Hepatocyte (in vitro differentiated cells): ENCODE measurements at regions not wholly inside any gene's neighbourhood (a gene's known extent, or its start where the extent isn't known, plus 50 kb on each side); places are given as distances from the start of the nearest gene placed in this dataset.

Experiments used
- DNase-seq: peaks from one replicate; pipeline ENCODE4 v3.0.0-alpha.2; 2016; ENCODE audit warnings: low spot score
- H2AFZ ChIP-seq: fragments of 200-600 bp; sonication (generic); 2 replicates; pipeline ENCODE4 v1.6.0; 2016; ENCODE audit warnings: antibody characterized with exemption, mild to moderate bottlenecking
- H3K27ac ChIP-seq: fragments of 200-600 bp; sonication (generic); 2 replicates; pipeline ENCODE4 v1.5.1; 2016; ENCODE audit warnings: mild to moderate bottlenecking
- H3K27me3 ChIP-seq: fragments of 200-600 bp; sonication (generic); 2 replicates; pipeline ENCODE4 v1.6.1; 2016
- H3K36me3 ChIP-seq: fragments of 200-600 bp; sonication (generic); replicated peaks from 2 replicates; pipeline ENCODE4 v1.5.1; 2016; ENCODE audit warnings: low read depth; ENCODE audit not compliant: insufficient read depth
- H3K4me1 ChIP-seq: fragments of 200-600 bp; sonication (generic); 2 replicates; pipeline ENCODE4 v1.5.1; 2016; ENCODE audit warnings: mild to moderate bottlenecking, moderate library complexity; ENCODE audit not compliant: insufficient read depth
- H3K4me2 ChIP-seq: fragments of 200-600 bp; sonication (generic); 2 replicates; pipeline ENCODE4 v1.6.0; 2016
- H3K4me3 ChIP-seq: fragments of 200-600 bp; sonication (generic); 2 replicates; pipeline ENCODE4 v1.5.1; 2016; ENCODE audit warnings: mild to moderate bottlenecking
- H3K79me2 ChIP-seq: fragments of 200-600 bp; sonication (generic); 2 replicates; pipeline ENCODE4 v1.6.0; 2017; ENCODE audit warnings: mild to moderate bottlenecking
- H3K9me2 ChIP-seq: fragments of 200-600 bp; sonication (generic); replicated peaks from 2 replicates; pipeline ENCODE4 v1.6.0; 2017; ENCODE audit warnings: mild to moderate bottlenecking; ENCODE audit not compliant: insufficient read depth
- H3K9me3 ChIP-seq: fragments of 200-600 bp; sonication (generic); 2 replicates; pipeline ENCODE4 v1.5.1; 2016; ENCODE audit warnings: low read depth, mild to moderate bottlenecking
- H4K20me1 ChIP-seq: fragments of 200-600 bp; sonication (generic); 2 replicates; pipeline ENCODE4 v1.6.0; 2016; ENCODE audit warnings: mild to moderate bottlenecking; ENCODE audit not compliant: insufficient read depth, poor library complexity, severe bottlenecking
- CTCF ChIP-seq: fragments of 200-600 bp; sonication (generic); IDR thresholded peaks from 2 replicates; pipeline ENCODE4 v1.5.1; 2016; ENCODE audit warnings: antibody characterized with exemption, mild to moderate bottlenecking; ENCODE audit not compliant: poor library complexity
- EZH2 ChIP-seq: fragments of 200-600 bp; sonication (generic); IDR thresholded peaks from 2 replicates; pipeline ENCODE4 v1.6.1; 2016; ENCODE audit warnings: antibody characterized with exemption, mild to moderate bottlenecking, borderline replicate concordance
- EZH2phosphoT487 ChIP-seq: fragments of 200-600 bp; sonication (generic); IDR thresholded peaks from one replicate; pipeline ENCODE4 v1.6.1; 2018; ENCODE audit warnings: antibody characterized with exemption, mild to moderate bottlenecking, low read depth, moderate library complexity; ENCODE audit not compliant: unreplicated experiment, severe bottlenecking
- WGBS: methylation state at CpG from one replicate; pipeline ENCODE4 v1.1.6; 2016; ENCODE audit warnings: low lambda C conversion rate; ENCODE audit errors: missing lambda C conversion rate; 5-methylcytosine and 5-hydroxymethylcytosine counted together

GRCh38 chr9:34810187-34810524 is 100.2 kb upstream of the CCL21 start:
- Histone ChIP-seq H3K9me3 (no peaks in the 10 kb centered on the region), H3K4me1 (no peaks in the 10 kb centered on the region), H3K4me2 (peak overlapping the region; percentile 69), H3K79me2 (no peaks in the 10 kb centered on the region), H2AFZ (no peak overlapping the region), H3K4me3 (no peak overlapping the region), H4K20me1 (no peaks in the 10 kb centered on the region), H3K36me3 (no peaks in the 10 kb centered on the region), H3K9me2 (no peaks in the 10 kb centered on the region), H3K27me3 (peaks cover 58% of the 10 kb centered on the region), H3K27ac (no peak overlapping the region)
- DNase-seq: no peak
- TF ChIP-seq EZH2phosphoT487 (no peak), EZH2 (no peak), CTCF (no peak)
- WGBS: 94% methylated on average over 10 of the region's 14 CpGs

GRCh38 chr9:34809504-34810186 is 99.7 kb upstream of the CCL21 start:
- peak overlapping the region; percentile 69 for H3K4me2 ChIP-seq

GRCh38 chr9:34802916-34803315 is 93.0 kb upstream of the CCL21 start:
- Histone ChIP-seq H2AFZ (no peak overlapping the region), H3K79me2 (no peaks in the 10 kb centered on the region), H3K4me3 (no peak overlapping the region), H3K27me3 (peaks cover 12% of the 10 kb centered on the region), H3K27ac (no peak overlapping the region), H3K9me3 (no peaks in the 10 kb centered on the region), H3K9me2 (no peaks in the 10 kb centered on the region), H3K36me3 (no peaks in the 10 kb centered on the region), H4K20me1 (no peaks in the 10 kb centered on the region), H3K4me2 (no peak overlapping the region), H3K4me1 (no peaks in the 10 kb centered on the region)
- no peak for DNase-seq
- TF ChIP-seq CTCF (no peak), EZH2phosphoT487 (no peak), EZH2 (no peak)
- WGBS: 58% methylated on average over 2 of the region's 2 CpGs

More at GRCh38 chr9:34809504-34810186, 99.7 kb upstream of the CCL21 start:
- no peaks in the 10 kb centered on the region for H3K9me3 ChIP-seq
- H3K79me2 ChIP-seq: no peaks in the 10 kb centered on the region
- H3K4me1 ChIP-seq: no peaks in the 10 kb centered on the region
- no peak overlapping the region for H3K4me3 ChIP-seq
- no peaks in the 10 kb centered on the region for H3K36me3 ChIP-seq
- 17% methylated on average over 45 of the region's 70 CpGs for WGBS
- no peak overlapping the region for H2AFZ ChIP-seq
- no peaks in the 10 kb centered on the region for H3K9me2 ChIP-seq
- TF ChIP-seq EZH2 (no peak), CTCF (peak; percentile 32)
- no peak overlapping the region for H3K27ac ChIP-seq
- no peaks in the 10 kb centered on the region for H4K20me1 ChIP-seq
- peaks cover 58% of the 10 kb centered on the region for H3K27me3 ChIP-seq
- peak; percentile 37 for DNase-seq
